Natural killer cell (primary cell): ENCODE measurements at regions not wholly inside any gene's neighbourhood (a gene's known extent, or its start where the extent isn't known, plus 50 kb on each side); places are given as distances from the start of the nearest gene placed in this dataset.

ENCODE experiments used
- ATAC-seq, 3 donors: fragments of 150-1000 bp in 2 of 3; fragments of 200-7000 bp in 1 of 3; cut with Tn5 transposase; 1 replicate in 1 of 3; 2 replicates in 2 of 3; pipeline ENCODE4 v1.10.0; 2021; ENCODE audit warnings: mild to moderate bottlenecking in 2 of 3, moderate library complexity in 2 of 3
- DNase-seq, 2 donors: peaks; one replicate each; pipeline versions ENCODE4 v3.0.0 to v3.0.0-alpha.2; 2013 to 2021; ENCODE audit warnings: mixed read lengths in 1 of 2
- H3K27ac ChIP-seq: one replicate; pipeline ENCODE4 v1.5.1; 2013; ENCODE audit warnings: mild to moderate bottlenecking, low read length
- H3K27me3 ChIP-seq: one replicate; pipeline ENCODE4 v1.6.1; 2013; ENCODE audit warnings: low read length; ENCODE audit not compliant: control insufficient read depth, insufficient read depth
- H3K36me3 ChIP-seq: one replicate; pipeline ENCODE4 v1.6.1; 2013; ENCODE audit warnings: low read length; ENCODE audit not compliant: control insufficient read depth, insufficient read depth
- H3K4me1 ChIP-seq: one replicate; pipeline ENCODE4 v1.6.1; 2013; ENCODE audit warnings: low read length; ENCODE audit not compliant: control insufficient read depth, insufficient read depth
- H3K4me3 ChIP-seq: one replicate; pipeline ENCODE4 v1.5.1; 2013; ENCODE audit warnings: low read length
- H3K9me3 ChIP-seq: one replicate; pipeline ENCODE4 v1.6.1; 2013; ENCODE audit warnings: low read length; ENCODE audit not compliant: control insufficient read depth, insufficient read depth
- H3K27ac Mint-ChIP-seq, 2 donors: one replicate each; pipeline ENCODE4 v1.8.0; 2022; ENCODE audit warnings: mild to moderate bottlenecking in 2 of 2, mixed read lengths in 2 of 2, moderate library complexity in 1 of 2
- H3K27me3 Mint-ChIP-seq, 2 donors: one replicate each; pipeline ENCODE4 v1.8.0; 2022; ENCODE audit warnings: low read depth in 2 of 2, mixed read lengths in 2 of 2
- H3K36me3 Mint-ChIP-seq: one replicate; pipeline ENCODE4 v1.8.0; 2022; ENCODE audit warnings: mixed read lengths
- H3K4me1 Mint-ChIP-seq, 2 donors: one replicate each; pipeline ENCODE4 v1.8.0; 2022; ENCODE audit warnings: mixed read lengths in 2 of 2
- H3K4me3 Mint-ChIP-seq: one replicate; pipeline ENCODE4 v1.8.0; 2022; ENCODE audit warnings: mild to moderate bottlenecking, moderate library complexity, mixed read lengths
- H3K9me3 Mint-ChIP-seq, 2 donors: one replicate each; pipeline ENCODE4 v1.8.0; 2022; ENCODE audit warnings: mixed read lengths in 2 of 2
- CTCF ChIP-seq: fragments of 200-600 bp; IDR thresholded peaks from one replicate; pipeline ENCODE4 v1.8.0; 2022; ENCODE audit warnings: antibody characterized with exemption
- WGBS: methylation state at CpG from one replicate; pipeline ENCODE4 v1.1.7; 2013; ENCODE audit warnings: missing lambda C conversion rate; ENCODE audit not compliant: insufficient coverage; 5-methylcytosine and 5-hydroxymethylcytosine counted together
- intact Hi-C: fragments of 100-400 bp; cut with micrococcal nuclease; formaldehyde crosslinking; loops from one replicate; pipeline ENCODE4 v1.14.2; 2022

GRCh38 chr15:46442901-46443590, 808.2 kb downstream of the SQOR start:
- TF ChIP-seq CTCF = no peak
- Mint-ChIP-seq H3K36me3 (peaks cover 15% of the 10 kb centered on the region), H3K4me1 (no peaks in the 10 kb centered on the region), H3K27ac (no peak overlapping the region), H3K4me3 (no peak overlapping the region), H3K9me3 (peaks cover 10 to 27% of the 10 kb centered on the region in 2 donors), H3K27me3 (no peaks in the 10 kb centered on the region)
- Histone ChIP-seq H3K4me3 (no peak overlapping the region), H3K36me3 (no peaks in the 10 kb centered on the region), H3K27me3 (no peaks in the 10 kb centered on the region), H3K27ac (no peak overlapping the region), H3K9me3 (peaks cover 2% of the 10 kb centered on the region), H3K4me1 (no peaks in the 10 kb centered on the region)
- WGBS = 92% methylated on average over 1 of the region's 1 CpG
- intact Hi-C loops = no loop called here
- no peak for DNase-seq
- ATAC-seq = no peak

GRCh38 chr15:46450112-46450809, 815.4 kb downstream of the SQOR start:
- Histone ChIP-seq H3K9me3 (peaks cover 5% of the 10 kb centered on the region), H3K27me3 (no peaks in the 10 kb centered on the region), H3K36me3 (no peaks in the 10 kb centered on the region), H3K4me3 (no peak overlapping the region), H3K27ac (no peak overlapping the region), H3K4me1 (no peaks in the 10 kb centered on the region)
- no peak for TF ChIP-seq CTCF
- no peak for ATAC-seq
- Mint-ChIP-seq H3K36me3 (peaks cover 1% of the 10 kb centered on the region), H3K9me3 (peaks cover 7 to 22% of the 10 kb centered on the region in 2 donors), H3K27ac (no peak overlapping the region), H3K4me1 (no peaks in the 10 kb centered on the region), H3K4me3 (no peak overlapping the region), H3K27me3 (no peaks in the 10 kb centered on the region)
- no peak for DNase-seq
- WGBS = 86% methylated on average over 5 of the region's 7 CpGs
- intact Hi-C loops = no loop called here

- no peak for ATAC-seq
- DNase-seq = no peak
- WGBS = 40% methylated on average over 1 of the region's 1 CpG
- Histone ChIP-seq H3K9me3 (peaks cover 5% of the 10 kb centered on the region), H3K4me3 (no peak overlapping the region), H3K36me3 (no peaks in the 10 kb centered on the region), H3K27me3 (no peaks in the 10 kb centered on the region), H3K4me1 (no peaks in the 10 kb centered on the region), H3K27ac (no peak overlapping the region)
- no peaks in the 10 kb centered on the region for H3K4me1 Mint-ChIP-seq
- intact Hi-C loops = no loop called here
- H3K27me3 Mint-ChIP-seq = no peaks in the 10 kb centered on the region
- no peaks in the 10 kb centered on the region for H3K36me3 Mint-ChIP-seq
- TF ChIP-seq CTCF = no peak
- H3K27ac Mint-ChIP-seq = no peak overlapping the region
- peaks cover 5 to 20% of the 10 kb centered on the region in 2 donors for H3K9me3 Mint-ChIP-seq
- H3K4me3 Mint-ChIP-seq = no peak overlapping the region
Measured at GRCh38 chr15:46450810-46451182, 816.0 kb downstream of the SQOR start.
